ENCODE measurements at regions not wholly inside any gene's neighbourhood (a gene's known extent, or its start where the extent isn't known, plus 50 kb on each side); places are given as distances from the start of the nearest gene placed in this dataset.

- ATAC-seq = no peak
- DNase-seq (ENCODE audit: low spot score) = no peak
- intact Hi-C loops (cut with DNase I) = no loop called here
Measured at GRCh38 chr1:239269706-239270105, 116.7 kb upstream of the CHRM3 start.

GRCh38 chr1:239268941-239269340 lies 117.4 kb upstream of the CHRM3 start:
- DNase-seq (ENCODE audit: low spot score) (no peak), ATAC-seq (no peak)
- intact Hi-C loops (cut with DNase I) = no loop called here

GRCh38 chr1:239268007-239268406 lies 118.4 kb upstream of the CHRM3 start:
- ATAC-seq = no peak
- no peak for DNase-seq (ENCODE audit: low spot score)

GRCh38 chr1:239263801-239264200 lies 122.6 kb upstream of the CHRM3 start:
- no peak for ATAC-seq

More at GRCh38 chr1:239268007-239268406, 118.4 kb upstream of the CHRM3 start:
- intact Hi-C loops (cut with DNase I) = no loop called here

GRCh38 chr1:239262538-239262937 lies 123.8 kb upstream of the CHRM3 start:
- intact Hi-C loops (cut with DNase I) = no loop called here
- ATAC-seq (no peak), DNase-seq (ENCODE audit: low spot score) (no peak)

More at GRCh38 chr1:239263801-239264200, 122.6 kb upstream of the CHRM3 start:
- intact Hi-C loops (cut with DNase I) = no loop called here
- no peak for DNase-seq (ENCODE audit: low spot score)

GRCh38 chr1:239261521-239261920 lies 124.8 kb upstream of the CHRM3 start:
- intact Hi-C loops (cut with DNase I) = no loop called here
- ATAC-seq = no peak
- no peak for DNase-seq (ENCODE audit: low spot score)

- intact Hi-C loops (cut with DNase I) = no loop called here
- ATAC-seq (no peak), DNase-seq (ENCODE audit: low spot score) (no peak)
Measured at GRCh38 chr1:239260842-239261241, 125.5 kb upstream of the CHRM3 start.

GRCh38 chr1:239255628-239256160 lies 130.7 kb upstream of the CHRM3 start:
- ATAC-seq = no peak
- no peak for DNase-seq (ENCODE audit: low spot score)
- intact Hi-C loops (cut with DNase I) = no loop called here

GRCh38 chr1:239254999-239255398 lies 131.4 kb upstream of the CHRM3 start:
- no peak for DNase-seq (ENCODE audit: low spot score)
- no peak for ATAC-seq
- intact Hi-C loops (cut with DNase I) = no loop called here

GRCh38 chr1:239253032-239253431 lies 133.3 kb upstream of the CHRM3 start:
- no peak for DNase-seq (ENCODE audit: low spot score)
- no peak for ATAC-seq
- intact Hi-C loops (cut with DNase I) = no loop called here

- intact Hi-C loops (cut with DNase I) = no loop called here
- ATAC-seq = no peak
- DNase-seq (ENCODE audit: low spot score) = no peak
Measured at GRCh38 chr1:239250353-239251035, 135.9 kb upstream of the CHRM3 start.

GRCh38 chr1:239247285-239247684 lies 139.1 kb upstream of the CHRM3 start:
- intact Hi-C loops (cut with DNase I) = no loop called here
- ATAC-seq (no peak), DNase-seq (ENCODE audit: low spot score) (no peak)

- DNase-seq (ENCODE audit: low spot score) (no peak), ATAC-seq (no peak)
- intact Hi-C loops (cut with DNase I) = no loop called here
Measured at GRCh38 chr1:239244084-239244483, 142.3 kb upstream of the CHRM3 start.

GRCh38 chr1:239243006-239243405 lies 143.4 kb upstream of the CHRM3 start:
- no peak for DNase-seq (ENCODE audit: low spot score)
- ATAC-seq = no peak
- intact Hi-C loops (cut with DNase I) = no loop called here

GRCh38 chr1:239242404-239242803 lies 144.0 kb upstream of the CHRM3 start:
- intact Hi-C loops (cut with DNase I) = no loop called here
- DNase-seq (ENCODE audit: low spot score) (no peak), ATAC-seq (no peak)

- DNase-seq (ENCODE audit: low spot score) = no peak
- intact Hi-C loops (cut with DNase I) = no loop called here
- ATAC-seq = no peak
Measured at GRCh38 chr1:239240736-239241135, 145.6 kb upstream of the CHRM3 start.

- DNase-seq (ENCODE audit: low spot score) (no peak), ATAC-seq (no peak)
- intact Hi-C loops (cut with DNase I) = no loop called here
Measured at GRCh38 chr1:239239529-239239928, 146.8 kb upstream of the CHRM3 start.

GRCh38 chr1:239237912-239238311 lies 148.5 kb upstream of the CHRM3 start:
- ATAC-seq = no peak
- intact Hi-C loops (cut with DNase I) = no loop called here
- no peak for DNase-seq (ENCODE audit: low spot score)

GRCh38 chr1:239233626-239234025 lies 152.7 kb upstream of the CHRM3 start:
- no peak for ATAC-seq

GRCh38 chr1:239232921-239233320 lies 153.4 kb upstream of the CHRM3 start:
- intact Hi-C loops (cut with DNase I) = no loop called here
- no peak for DNase-seq (ENCODE audit: low spot score)
- ATAC-seq = no peak

More at GRCh38 chr1:239233626-239234025, 152.7 kb upstream of the CHRM3 start:
- intact Hi-C loops (cut with DNase I) = no loop called here
- no peak for DNase-seq (ENCODE audit: low spot score)

GRCh38 chr1:239228451-239228850 lies 157.9 kb upstream of the CHRM3 start:
- DNase-seq (ENCODE audit: low spot score) (no peak), ATAC-seq (no peak)
- intact Hi-C loops (cut with DNase I) = no loop called here
